ENCODE measurements at regions not wholly inside any gene's neighbourhood (a gene's known extent, or its start where the extent isn't known, plus 50 kb on each side); places are given as distances from the start of the nearest gene placed in this dataset.

GRCh38 chr7:155962191-155962967, 150.1 kb upstream of the SHH start (continued):
- TF ChIP-seq ZNF75D (CRISPR knock-in tag; IDR thresholded peaks at IDR 0.05; ENCODE audit: borderline replicate concordance), result no peak
- TF ChIP-seq RXRB (CRISPR knock-in tag; IDR thresholded peaks at IDR 0.05; ENCODE audit: borderline replicate concordance), result 0 out of 2 replicates have a peak, but pooled peaks have one; percentile 8
- TF ChIP-seq CCAR2 (optimal IDR thresholded peaks at IDR 0.05; ENCODE audit: low read depth, low read length), result no peak
- TF ChIP-seq ZNF362 (CRISPR knock-in tag; IDR thresholded peaks at IDR 0.05; ENCODE audit: borderline replicate concordance), result no peak
- TF ChIP-seq MATR3 (CRISPR knock-in tag; IDR thresholded peaks at IDR 0.05), result no peak
- no peak for TF ChIP-seq SIN3A (IDR thresholded peaks at IDR 0.05; ENCODE audit: borderline replicate concordance, low read depth, low read length)
- no peak for TF ChIP-seq PRDM15 (CRISPR knock-in tag; IDR thresholded peaks at IDR 0.05)
- peak; percentile 39; the same call in 1 of the 2 replicates for TF ChIP-seq HNF1B (CRISPR knock-in tag; IDR thresholded peaks at IDR 0.05)
- peak; percentile 56; the same call in 1 of the 2 replicates for TF ChIP-seq SAP130 (CRISPR knock-in tag; IDR thresholded peaks at IDR 0.05; ENCODE audit: low read depth)
- no peak for TF ChIP-seq ZSCAN29 (CRISPR knock-in tag; conservative IDR thresholded peaks at IDR 0.05)
- peak; percentile 45; the same call in 1 of the 2 replicates for TF ChIP-seq ETV5 (CRISPR knock-in tag; IDR thresholded peaks at IDR 0.05; ENCODE audit: borderline replicate concordance)
- TF ChIP-seq MTF2 (CRISPR knock-in tag; IDR thresholded peaks at IDR 0.05; ENCODE audit: borderline replicate concordance), result no peak
- TF ChIP-seq ZSCAN21 (CRISPR knock-in tag; IDR thresholded peaks at IDR 0.05; ENCODE audit: borderline replicate concordance), result no peak
- 0 out of 2 replicates have a peak, but pooled peaks have one; percentile 3 for TF ChIP-seq GABPB1 (CRISPR knock-in tag; IDR thresholded peaks at IDR 0.05)
- TF ChIP-seq ZNF558 (CRISPR knock-in tag; IDR thresholded peaks at IDR 0.05; ENCODE audit: borderline replicate concordance), result no peak
- TF ChIP-seq ZNF580 (CRISPR knock-in tag; IDR thresholded peaks at IDR 0.05; ENCODE audit: borderline replicate concordance, low read depth), result no peak
- TF ChIP-seq ZNF275 (CRISPR knock-in tag; IDR thresholded peaks at IDR 0.05; ENCODE audit: borderline replicate concordance), result no peak

Measured in HepG2 (cell line).